Erythroblast (primary cell): ENCODE measurements at regions not wholly inside any gene's neighbourhood (a gene's known extent, or its start where the extent isn't known, plus 50 kb on each side); places are given as distances from the start of the nearest gene placed in this dataset.

Experiments
- GATA1 ChIP-seq: IDR thresholded peaks from 2 replicates; pipeline ENCODE4 v1.6.1; 2011; ENCODE audit warnings: low read depth, mild to moderate bottlenecking, control low read depth, low read length, moderate library complexity
- POLR2A ChIP-seq: IDR thresholded peaks from 2 replicates; pipeline ENCODE4 v1.6.1; 2011; ENCODE audit warnings: mild to moderate bottlenecking, low read length

- TF ChIP-seq POLR2A (no peak), GATA1 (no peak)
Observed at GRCh38 chr17:71757956-71758355, 362.9 kb upstream of the SOX9 start.
